ENCODE measurements at regions not wholly inside any gene's neighbourhood (a gene's known extent, or its start where the extent isn't known, plus 50 kb on each side); places are given as distances from the start of the nearest gene placed in this dataset.
A peak's percentile ranks its signal among the peaks of the same experiment; 100 is the strongest.
"Not testable (repeated sequence)": the region's sequence is repeated elsewhere in the genome, so short reads cannot be mapped to it uniquely, and the experiment has no call there.

DNA sequence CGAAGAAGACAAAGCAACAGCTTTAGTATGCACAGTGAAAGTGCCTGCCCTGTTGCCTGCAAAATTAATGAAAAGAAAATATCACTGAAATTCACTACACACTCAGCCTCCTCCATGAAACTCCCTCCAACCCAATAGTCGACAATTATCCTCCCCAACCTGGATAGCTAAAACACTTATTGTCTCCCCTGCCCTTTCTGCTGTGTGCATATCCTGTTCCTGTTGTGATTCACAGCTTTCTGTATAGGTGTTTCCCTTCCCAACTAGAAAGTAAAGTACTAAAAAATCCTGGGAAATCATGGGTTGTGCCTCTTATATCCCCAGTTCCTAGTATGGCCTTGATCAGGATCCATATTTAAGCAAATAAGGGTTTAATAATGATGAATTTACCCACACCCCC lies 412.1 kb downstream of the LTN1 start:
- no peak for DNase-seq

DNA sequence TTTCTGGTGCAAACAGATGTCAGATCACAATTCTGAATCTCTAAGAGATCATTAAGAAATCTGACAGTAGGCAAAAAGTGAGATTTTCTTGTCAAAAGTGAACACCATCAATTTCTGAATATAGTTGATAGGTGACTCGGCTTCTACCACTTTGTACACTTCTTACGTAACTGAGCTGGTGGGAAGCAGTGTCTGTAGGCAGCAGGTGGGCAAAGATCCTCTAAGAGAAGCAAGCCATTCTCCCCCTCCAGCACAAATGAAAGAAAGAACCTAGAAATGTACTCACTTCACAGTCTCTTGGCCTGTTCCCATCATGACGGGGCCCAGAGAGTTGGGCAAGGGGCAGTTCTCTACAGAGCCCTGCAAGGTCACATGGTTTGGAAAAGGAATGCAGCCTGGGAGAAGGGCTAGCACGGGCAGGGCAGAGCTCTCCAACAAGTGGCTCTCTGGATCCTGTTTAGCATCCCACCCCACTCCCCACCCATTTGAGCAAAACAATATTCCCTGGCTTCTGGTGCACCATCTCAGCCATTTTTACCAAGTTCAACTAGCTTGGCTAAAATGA lies 412.6 kb downstream of the LTN1 start:
- no peak for DNase-seq

- DNase-seq = no peak
These were observed 424.0 kb downstream of the LTN1 start for GRCh38 chr21:28568692-28569091.

DNA sequence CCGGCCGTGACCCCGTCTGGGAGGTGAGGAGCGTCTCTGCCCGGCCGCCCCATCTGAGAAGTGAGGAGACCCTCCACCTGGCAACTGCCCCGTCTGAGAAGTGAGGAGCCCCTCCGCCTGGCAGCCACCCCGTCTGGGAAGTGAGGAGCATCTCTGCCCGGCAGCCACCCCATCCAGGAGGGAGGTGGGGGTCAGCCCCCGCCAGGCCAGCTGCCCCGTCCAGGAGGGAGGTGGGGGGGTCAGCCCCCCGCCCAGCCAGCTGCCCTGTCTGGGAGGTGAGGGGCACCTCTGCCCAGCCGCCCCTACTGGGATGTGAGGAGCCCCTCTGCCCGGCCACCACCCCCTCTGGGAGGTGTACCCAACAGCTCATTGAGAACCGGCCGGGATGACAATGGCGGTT lies 428.7 kb downstream of the LTN1 start:
- DNase-seq = not testable (repeated sequence)

- DNase-seq = no peak
These were observed 430.9 kb downstream of the LTN1 start for GRCh38 chr21:28561772-28562171.

GRCh38 chr21:28554660-28555475 lies 437.8 kb downstream of the LTN1 start:
- DNase-seq = no peak

DNA sequence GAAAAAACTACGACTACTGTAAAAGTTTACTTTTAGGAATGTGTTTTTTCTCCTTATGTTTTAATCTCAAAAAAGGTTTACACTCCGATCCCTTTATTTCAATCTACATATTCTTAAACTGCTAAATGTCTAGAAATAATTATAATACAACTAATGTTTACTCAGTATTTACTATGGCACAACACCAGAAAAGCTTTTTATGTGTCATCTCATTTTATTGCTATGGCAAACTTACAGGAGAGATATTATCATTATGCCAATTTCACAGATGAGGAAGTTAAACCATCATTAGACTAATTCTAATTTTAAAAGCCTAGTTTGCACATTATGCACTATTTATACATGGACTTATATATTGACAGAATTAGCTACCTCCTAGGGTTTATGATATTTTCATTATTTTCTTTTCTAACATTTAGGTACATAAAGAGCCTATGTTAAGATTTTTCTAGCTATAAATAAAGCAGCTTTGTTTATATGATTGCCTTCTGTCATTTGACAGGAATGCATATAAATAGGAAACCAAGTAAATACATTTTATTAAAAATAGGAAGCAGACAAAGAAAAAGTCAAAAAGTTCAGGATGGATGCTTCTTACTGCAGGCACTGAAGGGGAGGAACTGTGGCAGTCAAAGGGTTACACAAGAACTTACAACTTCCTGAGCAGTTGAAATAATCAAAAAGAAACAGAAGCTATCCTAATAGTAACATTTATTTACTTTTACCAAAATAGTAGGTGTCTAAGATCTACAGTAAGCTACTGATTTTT lies 442.4 kb downstream of the LTN1 start:
- DNase-seq = no peak

DNA sequence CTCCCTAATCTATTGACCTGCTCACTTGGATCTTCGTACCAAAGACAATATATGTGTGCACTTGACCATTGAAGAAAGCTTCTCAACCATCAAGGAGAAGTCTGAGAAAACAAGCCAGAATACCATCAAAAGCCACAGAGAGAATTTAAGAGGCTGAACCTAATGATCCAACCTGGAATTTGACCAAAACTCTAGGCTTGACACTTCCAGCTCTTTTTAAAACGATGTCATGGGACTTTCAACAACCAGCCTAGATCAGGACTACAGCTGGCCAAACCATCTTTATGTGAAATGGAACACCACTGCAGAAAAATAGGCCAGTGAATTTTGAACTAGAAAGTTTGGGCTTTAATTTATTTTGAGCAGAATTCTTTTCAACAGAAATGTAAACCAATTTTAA lies 444.4 kb downstream of the LTN1 start:
- no peak for DNase-seq

- no peak for DNase-seq
These were observed 444.9 kb downstream of the LTN1 start for GRCh38 chr21:28547766-28548165.

GRCh38 chr21:28543975-28544374 lies 448.7 kb downstream of the LTN1 start:
- DNase-seq = no peak

GRCh38 chr21:28541371-28542112 lies 451.1 kb downstream of the LTN1 start:
- DNase-seq = no peak

DNA sequence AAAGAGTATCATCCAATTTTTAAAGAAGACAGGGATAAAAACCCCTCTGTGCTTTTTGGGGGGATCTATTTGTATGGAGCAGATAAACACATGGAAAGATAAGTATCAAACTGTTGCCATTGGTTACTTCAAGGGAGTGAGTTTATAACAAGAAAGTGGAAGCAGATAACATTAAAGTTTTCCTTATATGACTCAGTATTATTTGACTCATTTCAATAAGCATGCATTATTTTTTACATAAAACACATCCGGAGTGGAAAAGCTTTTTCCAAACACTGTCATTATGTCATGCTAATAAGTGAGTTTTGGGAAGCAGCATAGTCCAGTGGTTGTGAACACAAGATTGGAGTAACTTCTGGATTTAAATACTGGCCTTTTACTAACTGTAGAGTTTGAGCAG lies 452.2 kb downstream of the LTN1 start:
- no peak for DNase-seq

DNA sequence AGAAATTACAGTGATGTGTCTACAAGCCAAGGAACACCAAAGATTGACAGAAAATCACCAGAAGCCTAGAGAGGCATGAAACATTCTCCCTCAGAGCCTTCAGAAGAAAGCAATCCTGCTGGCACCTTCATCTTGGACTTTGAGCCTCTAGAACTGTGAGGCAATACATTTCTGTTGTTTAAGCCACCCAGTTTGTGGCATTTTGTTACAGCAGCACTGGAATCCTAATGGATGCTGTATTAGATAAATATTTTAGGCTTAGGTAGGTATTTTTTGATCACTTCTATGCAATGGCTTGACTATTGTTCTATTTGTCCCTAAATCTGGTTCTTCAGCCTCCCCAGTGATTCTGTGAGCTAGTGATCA lies 453.1 kb downstream of the LTN1 start:
- no peak for DNase-seq

DNA sequence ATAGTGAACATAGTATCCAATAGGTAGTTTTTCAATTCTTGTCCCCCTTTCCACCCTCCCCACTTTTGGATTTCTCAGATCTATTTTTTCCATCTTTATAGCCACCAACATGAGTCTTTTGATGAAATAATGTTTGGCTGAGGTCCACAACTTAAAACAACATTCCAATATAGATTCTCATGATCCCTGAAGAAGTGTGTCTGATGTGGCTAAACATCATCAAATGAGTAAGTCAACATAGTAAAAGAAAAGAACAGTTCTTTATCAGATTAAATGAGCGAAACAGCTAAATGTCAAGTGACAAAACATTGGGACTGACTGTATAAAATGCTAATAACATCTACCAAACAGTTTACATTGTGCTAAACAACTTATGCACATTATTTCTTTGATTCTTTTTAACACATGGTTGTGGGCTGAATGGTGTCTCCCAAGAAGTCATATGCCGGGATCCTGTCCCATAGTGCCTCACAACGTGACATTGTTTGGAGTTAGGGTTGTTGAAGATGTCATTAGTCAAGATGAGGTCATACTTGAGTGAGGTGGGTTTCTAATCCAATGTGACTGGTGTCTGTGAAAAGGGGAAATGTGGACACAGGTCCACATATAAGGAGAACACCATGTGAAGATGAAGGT lies 453.6 kb downstream of the LTN1 start:
- DNase-seq = no peak

- no peak for DNase-seq
These were observed 455.2 kb downstream of the LTN1 start for GRCh38 chr21:28537371-28538079.

DNA sequence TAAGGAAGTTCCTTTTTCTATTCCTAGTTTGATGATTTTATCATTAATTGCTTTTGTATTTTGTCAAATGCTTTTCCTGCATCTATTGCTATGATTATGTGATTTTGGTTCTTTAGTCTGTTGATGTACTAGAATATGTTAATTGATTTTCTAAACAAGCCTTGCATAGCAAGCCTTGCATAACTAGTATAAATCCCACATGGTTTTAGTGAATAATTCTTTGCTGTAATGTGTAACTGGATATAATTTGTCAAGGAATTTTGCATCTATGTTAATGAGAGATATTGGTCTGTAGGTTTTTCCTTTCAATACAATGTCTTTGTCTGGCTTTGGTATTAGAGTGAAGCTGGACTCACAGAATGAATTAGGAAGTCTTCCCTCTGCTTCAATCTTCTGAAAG lies 460.2 kb downstream of the LTN1 start:
- DNase-seq = no peak

DNA sequence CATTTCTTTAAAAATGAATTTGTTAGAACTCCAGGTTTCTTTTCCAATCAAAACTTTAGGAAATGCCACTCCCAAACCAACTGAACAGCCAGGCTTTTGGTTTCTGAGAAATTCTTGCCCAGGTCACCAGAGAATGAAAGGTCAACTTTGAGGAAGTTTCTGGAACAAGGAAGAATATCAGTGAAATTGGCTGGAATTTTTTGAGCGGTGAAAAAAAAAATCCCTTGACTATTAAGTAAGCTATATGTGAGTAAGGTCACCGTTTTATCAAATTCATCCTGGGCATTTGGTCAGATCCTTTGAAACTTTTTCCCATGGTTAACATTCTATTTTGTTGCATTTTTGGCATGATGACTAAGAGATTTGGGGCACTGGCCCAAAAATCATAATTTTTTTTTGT lies 469.3 kb downstream of the LTN1 start:
- no peak for DNase-seq

DNA sequence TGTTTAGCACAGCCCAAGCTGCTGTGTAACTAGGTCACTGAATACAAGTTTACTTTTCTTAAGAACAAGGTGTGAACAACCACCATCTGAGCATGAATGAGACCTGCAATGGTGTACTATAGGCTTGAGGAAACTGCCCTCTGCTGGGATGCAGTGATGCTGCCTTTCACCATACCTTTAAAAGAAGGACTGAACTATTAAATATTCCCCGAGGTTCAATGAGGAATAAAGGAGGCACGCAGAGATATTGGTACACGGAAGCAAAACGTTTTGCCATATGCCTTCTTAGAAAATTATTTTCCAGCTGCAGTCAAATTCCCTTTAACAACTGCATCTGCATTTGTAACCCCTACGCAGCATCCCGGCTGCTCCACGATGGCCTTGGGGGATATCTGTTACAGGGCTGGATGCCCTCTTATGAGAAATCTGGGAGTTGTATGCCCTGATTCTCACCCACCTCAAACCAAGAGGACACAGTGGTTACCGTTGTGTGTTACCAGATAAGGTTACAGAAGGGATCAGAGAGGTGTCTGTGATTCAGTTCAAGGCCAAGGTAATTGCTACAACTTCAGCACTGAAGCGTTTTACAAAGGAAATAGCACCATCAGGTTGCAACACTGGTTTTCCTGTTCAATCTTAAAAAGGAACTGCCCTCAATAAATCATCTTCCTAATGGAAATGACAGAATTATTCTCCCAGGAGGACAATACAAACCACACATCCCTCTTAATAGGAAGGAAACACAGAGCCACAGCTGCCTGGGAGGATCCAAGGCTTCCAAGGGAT lies 470.5 kb downstream of the LTN1 start:
- no peak for DNase-seq

DNA sequence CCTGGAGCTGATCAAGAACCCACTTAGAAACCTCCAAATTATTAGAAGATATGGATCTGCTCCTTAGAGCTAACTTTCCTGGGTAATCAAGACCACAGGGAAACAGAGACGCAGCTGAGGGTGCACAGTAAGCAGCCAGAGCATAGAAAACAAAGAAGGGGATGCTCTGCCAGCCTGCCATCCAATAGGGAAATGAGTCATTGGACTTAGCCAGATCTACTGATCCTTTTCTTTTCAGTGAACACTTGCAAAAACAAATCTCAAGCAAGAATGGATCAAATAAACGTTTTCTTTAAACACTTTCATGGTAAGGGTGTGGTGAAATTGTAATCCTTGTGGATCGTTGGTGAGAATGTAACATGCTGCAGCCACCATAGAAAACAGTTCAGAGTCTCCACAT lies 474.0 kb downstream of the LTN1 start:
- DNase-seq = no peak

DNA sequence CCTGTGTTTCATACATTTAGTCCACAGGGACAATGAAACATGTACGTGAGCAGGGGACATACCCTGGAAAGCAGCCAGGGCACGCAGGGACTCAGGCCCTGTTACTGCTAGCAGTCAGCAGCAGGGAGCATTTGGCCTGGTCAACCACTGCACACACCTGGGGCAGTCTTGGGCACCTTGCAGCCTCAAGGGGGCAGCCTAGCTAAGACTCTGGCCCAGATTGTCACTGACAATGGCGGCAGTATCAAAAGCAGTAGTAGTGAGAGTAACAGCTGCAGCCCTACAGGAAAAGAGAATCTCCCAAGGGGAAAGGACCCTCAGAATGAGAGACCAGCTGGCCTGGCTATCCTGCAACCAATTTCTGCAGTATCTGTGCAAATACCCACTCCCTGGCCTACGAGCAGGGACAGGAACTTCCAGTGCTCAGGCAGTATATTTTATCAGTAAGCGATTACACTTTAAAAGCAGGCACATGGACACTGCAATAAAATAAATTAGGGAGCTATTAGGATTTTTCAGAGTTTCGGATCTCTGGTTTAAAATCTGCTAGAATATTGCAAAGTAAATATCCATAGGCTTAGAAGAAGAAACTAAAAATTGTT lies 475.6 kb downstream of the LTN1 start:
- DNase-seq = peak; percentile 60

DNA sequence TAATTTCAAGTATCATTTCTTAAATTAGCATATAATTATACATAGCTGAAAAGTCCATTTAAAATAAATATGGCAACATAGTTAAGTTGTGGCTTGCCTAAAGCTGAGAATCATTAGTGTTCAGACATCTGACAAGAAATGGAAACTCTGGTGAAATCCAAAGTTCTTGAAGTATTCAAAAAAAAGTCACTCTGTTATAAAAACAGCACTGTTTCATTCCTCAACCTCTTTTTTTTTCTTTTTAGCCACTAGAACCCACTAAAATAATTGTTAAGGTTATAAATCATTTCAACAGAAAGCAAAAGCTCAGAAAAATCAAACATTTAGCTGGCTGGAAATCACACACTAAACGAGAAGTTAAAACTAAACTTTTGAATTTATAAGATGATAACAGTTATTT lies 476.7 kb downstream of the LTN1 start:
- DNase-seq = no peak

Measured in activated CD8-positive, alpha-beta memory T cell treated with anti-CD3 and anti-CD28 coated beads, Interleukin-2, amount 50 U/mL, for 4 hours (primary cell).